ENCODE measurements at regions not wholly inside any gene's neighbourhood (a gene's known extent, or its start where the extent isn't known, plus 50 kb on each side); places are given as distances from the start of the nearest gene placed in this dataset.

GRCh38 chr3:127103080-127103479 lies 89.9 kb upstream of the PRR23E start:
- H3K4me3 ChIP-seq (replicated peaks in 1 of 3; ENCODE audit: insufficient read depth in 1 of 3, low read depth in 2 of 3, low read length in 3 of 3) = no peak overlapping the region
- intact Hi-C loops (cut with micrococcal nuclease; ENCODE audit: unreplicated experiment) (no loop called here), in situ Hi-C loops (cut with HindIII; ENCODE audit: extremely low pct_ligation_motif_present, low pct_unique_long_range_greater_than_20kb) (no loop called here)
- H2AFZ ChIP-seq (ENCODE audit: low read length) = no peak overlapping the region
- BruUV-seq (replicated peaks) = no TSS peak
- no peak overlapping the region for H3K9ac ChIP-seq (ENCODE audit: insufficient read depth, low read depth, low read length)
- no peaks in the 10 kb centered on the region for H3K79me2 ChIP-seq (ENCODE audit: insufficient read depth, low read length)
- no peaks in the 10 kb centered on the region for H3K9me3 ChIP-seq (ENCODE audit: low read length)
- H3K27me3 ChIP-seq (ENCODE audit: control insufficient read depth in 1 of 2, insufficient read depth in 2 of 2, low read length in 2 of 2) = peaks cover 4 to 68% of the 10 kb centered on the region in 2 experiments; a peak in 4 of 5 replicates
- H3K27ac ChIP-seq (ENCODE audit: extremely low read length, insufficient read depth, low read length) = no peak overlapping the region
- H3K36me3 ChIP-seq (replicated peaks in 1 of 2; ENCODE audit: control insufficient read depth in 1 of 2, insufficient read depth in 2 of 2, low read length in 2 of 2) = no peaks in the 10 kb centered on the region
- WGBS (ENCODE audit: low lambda C conversion rate) = 24% methylated on average over 3 of the region's 10 CpGs
- peaks cover 9% of the 10 kb centered on the region for H3K4me1 ChIP-seq (ENCODE audit: insufficient read depth, low read length)
- H3K4me2 ChIP-seq (ENCODE audit: low read depth, low read length) = no peak overlapping the region
- TF ChIP-seq ZNF878 (CRISPR knock-in tag; IDR thresholded peaks at IDR 0.05) = no peak
- TF ChIP-seq NBN (conservative IDR thresholded peaks at IDR 0.05) = no peak
- ChIA-PET POLR2A (no interaction called here), CTCF (ENCODE audit: low intra/inter-chr PET ratio, low total read pairs) (no interaction called here)
- FAIRE-seq (no peak), DNase-seq (ENCODE audit: low spot score) (no peak), ATAC-seq (no peak)
- no peaks in the 10 kb centered on the region for H4K20me1 ChIP-seq (ENCODE audit: insufficient read depth, low read length)

GRCh38 chr3:127104586-127104985 lies 88.3 kb upstream of the PRR23E start:
- FAIRE-seq = no peak
- Histone ChIP-seq H3K4me1 (ENCODE audit: insufficient read depth, low read length) (peaks cover 6% of the 10 kb centered on the region), H3K36me3 (replicated peaks in 1 of 2; ENCODE audit: control insufficient read depth in 1 of 2, insufficient read depth in 2 of 2, low read length in 2 of 2) (no peaks in the 10 kb centered on the region), H3K4me3 (replicated peaks in 1 of 3; ENCODE audit: insufficient read depth in 1 of 3, low read depth in 2 of 3, low read length in 3 of 3) (no peak overlapping the region), H2AFZ (ENCODE audit: low read length) (no peak overlapping the region), H3K27me3 (ENCODE audit: control insufficient read depth in 1 of 2, insufficient read depth in 2 of 2, low read length in 2 of 2) (peaks cover 6 to 71% of the 10 kb centered on the region in 2 experiments), H3K9ac (ENCODE audit: insufficient read depth, low read depth, low read length) (no peak overlapping the region), H3K4me2 (ENCODE audit: low read depth, low read length) (no peak overlapping the region), H3K9me3 (ENCODE audit: low read length) (no peaks in the 10 kb centered on the region), H3K27ac (ENCODE audit: extremely low read length, insufficient read depth, low read length) (no peak overlapping the region), H3K79me2 (ENCODE audit: insufficient read depth, low read length) (no peaks in the 10 kb centered on the region), H4K20me1 (ENCODE audit: insufficient read depth, low read length) (no peaks in the 10 kb centered on the region)
- ATAC-seq = no peak
- WGBS (ENCODE audit: low lambda C conversion rate) = 35% methylated on average over 7 of the region's 7 CpGs
- POLR2A ChIA-PET = no interaction called here
- in situ Hi-C loops (cut with HindIII; ENCODE audit: extremely low pct_ligation_motif_present, low pct_unique_long_range_greater_than_20kb) (no loop called here), intact Hi-C loops (cut with micrococcal nuclease; ENCODE audit: unreplicated experiment) (no loop called here)
- TF ChIP-seq RARA (CRISPR knock-in tag; IDR thresholded peaks at IDR 0.05) (no peak), SP1 (IDR thresholded peaks at IDR 0.05) (no peak), SP1 (CRISPR knock-in tag; IDR thresholded peaks at IDR 0.05) (no peak), ZFP37 (CRISPR knock-in tag; IDR thresholded peaks at IDR 0.05; ENCODE audit: borderline replicate concordance) (no peak), ZKSCAN8 (CRISPR knock-in tag; IDR thresholded peaks at IDR 0.05; ENCODE audit: borderline replicate concordance) (no peak)
- no TSS peak for BruUV-seq (replicated peaks)
- no peak for DNase-seq (ENCODE audit: low spot score)
- CTCF ChIA-PET (ENCODE audit: low intra/inter-chr PET ratio, low total read pairs) = no interaction called here
